K562 (cell line): ENCODE measurements at regions not wholly inside any gene's neighbourhood (a gene's known extent, or its start where the extent isn't known, plus 50 kb on each side); places are given as distances from the start of the nearest gene placed in this dataset.

Source experiments
- BDP1 ChIP-seq: IDR thresholded peaks from 3 replicates; pipeline ENCODE4 v1.6.1; 2011; ENCODE audit not compliant: insufficient read length, insufficient read depth
- CBX2 ChIP-seq: fragments of 200-600 bp; sonication (generic); IDR thresholded peaks from one replicate; pipeline ENCODE4 v1.6.1; 2012; ENCODE audit warnings: mild to moderate bottlenecking, low read length, inconsistent platforms; ENCODE audit not compliant: insufficient read depth, poor library complexity, severe bottlenecking
- CGGBP1 ChIP-seq: fragments of 250-450 bp; sonication (Bioruptor Pico); IDR thresholded peaks from 2 replicates; pipeline ENCODE4 v1.9.0; 2021; ENCODE audit warnings: mild to moderate bottlenecking
- E2F6 ChIP-seq, 2 experiments: IDR thresholded peaks; 2 replicates each; pipeline ENCODE4 v1.6.1; 2011; ENCODE audit warnings: borderline replicate concordance in 1 of 2, control low read depth in 1 of 2, low read depth in 1 of 2, low read length in 1 of 2, mild to moderate bottlenecking in 1 of 2, mixed read lengths in 1 of 2, moderate library complexity in 1 of 2; ENCODE audit not compliant: insufficient read depth in 1 of 2, insufficient read length in 1 of 2, poor library complexity in 1 of 2, severe bottlenecking in 1 of 2; ENCODE audit errors: extremely low read depth in 1 of 2
- ETV1 ChIP-seq: fragments of 450-650 bp; conservative IDR thresholded peaks from 2 replicates; pipeline ENCODE4 v1.6.1; 2016; ENCODE audit warnings: missing genetic modification characterization, control low read depth, low read depth, missing compliant biosample characterization
- FOXM1 ChIP-seq, 2 experiments: fragments of 450-650 bp in 1 of 2; sonication (generic) in 1 of 2; formaldehyde crosslinking in 1 of 2; IDR thresholded peaks; 2 replicates each; pipeline versions ENCODE4 v1.6.1 to v1.9.0; 2017 to 2022; ENCODE audit warnings: low read depth in 2 of 2, mild to moderate bottlenecking in 2 of 2, missing genetic modification reagents in 1 of 2, moderate library complexity in 1 of 2
- PKNOX1 ChIP-seq: fragments of 450-650 bp; IDR thresholded peaks from 2 replicates; pipeline ENCODE4 v1.6.1; 2016
- TAF7 ChIP-seq: fragments of 450-650 bp; IDR thresholded peaks from 2 replicates; pipeline ENCODE4 v1.6.1; 2016; ENCODE audit warnings: missing genetic modification characterization, missing compliant biosample characterization
- THRB ChIP-seq: fragments of 450-650 bp; formaldehyde crosslinking; conservative IDR thresholded peaks from 2 replicates; pipeline ENCODE4 v1.4.0; 2022; ENCODE audit warnings: mild to moderate bottlenecking, missing genetic modification characterization
- ZBTB8A ChIP-seq: fragments of 450-650 bp; IDR thresholded peaks from 2 replicates; pipeline ENCODE4 v1.6.1; 2018; ENCODE audit warnings: mild to moderate bottlenecking, moderate library complexity; ENCODE audit not compliant: partially characterized antibody

GRCh38 chr13:105442040-105442439 lies 1093.4 kb downstream of the EFNB2 start (continued):
- TF ChIP-seq E2F6 (IDR thresholded peaks at IDR 0.05; ENCODE audit: borderline replicate concordance in 1 of 2, extremely low read depth in 1 of 2, insufficient read depth in 1 of 2, insufficient read length in 1 of 2, low read depth in 1 of 2, low read length in 1 of 2, poor library complexity in 1 of 2, severe bottlenecking in 1 of 2) = no peak
- no peak for TF ChIP-seq THRB (CRISPR knock-in tag)
- TF ChIP-seq CBX2 = no peak
- TF ChIP-seq BDP1 = no peak
- no peak for TF ChIP-seq CGGBP1 (CRISPR knock-in tag)
- no peak for TF ChIP-seq ETV1
- TF ChIP-seq FOXM1 (IDR thresholded peaks at IDR 0.05; ENCODE audit: low read depth) = no peak
- TF ChIP-seq FOXM1 (CRISPR knock-in tag; IDR thresholded peaks at IDR 0.05; ENCODE audit: low read depth) = no peak
- no peak for TF ChIP-seq PKNOX1
- no peak for TF ChIP-seq ZBTB8A
- no peak for TF ChIP-seq TAF7
